Astrocyte (in vitro differentiated cells and primary cell): ENCODE measurements at regions not wholly inside any gene's neighbourhood (a gene's known extent, or its start where the extent isn't known, plus 50 kb on each side); places are given as distances from the start of the nearest gene placed in this dataset.

Experiments used
- DNase-seq: peaks from one replicate; pipeline ENCODE4 v3.0.0-alpha.2; 2010; ENCODE audit warnings: low read depth
- FAIRE-seq: peaks from 2 replicates; lab custom pipeline; 2011; peaks lifted over from hg19 to GRCh38; lab: Jason Lieb, UNC
- H2AFZ ChIP-seq: 2 replicates; pipeline ENCODE4 v1.6.0; 2012; ENCODE audit warnings: low read depth, low read length, inconsistent platforms
- H3K27ac ChIP-seq: 2 replicates; pipeline ENCODE4 v1.5.1; 2011; ENCODE audit warnings: low read depth, low read length, inconsistent platforms
- H3K27me3 ChIP-seq: 2 replicates; pipeline ENCODE4 v1.6.0; 2011; ENCODE audit warnings: low read length, inconsistent platforms; ENCODE audit not compliant: insufficient read depth
- H3K36me3 ChIP-seq: 2 replicates; pipeline ENCODE4 v1.5.1; 2011; ENCODE audit warnings: low read length, inconsistent platforms; ENCODE audit not compliant: insufficient read depth
- H3K4me1 ChIP-seq: 2 replicates; pipeline ENCODE4 v1.5.1; 2011; ENCODE audit warnings: low read length, inconsistent platforms; ENCODE audit not compliant: insufficient read depth
- H3K4me2 ChIP-seq: 2 replicates; pipeline ENCODE4 v1.6.0; 2012; ENCODE audit warnings: low read length, inconsistent platforms
- H3K4me3 ChIP-seq: 2 replicates; pipeline ENCODE4 v1.5.1; 2011; ENCODE audit warnings: low read depth, mild to moderate bottlenecking, low read length, inconsistent platforms; ENCODE audit not compliant: insufficient read depth
- H3K79me2 ChIP-seq: 2 replicates; pipeline ENCODE4 v1.6.0; 2012; ENCODE audit warnings: mild to moderate bottlenecking, low read length, inconsistent platforms; ENCODE audit not compliant: insufficient read depth
- H3K9ac ChIP-seq: 2 replicates; pipeline ENCODE4 v1.6.0; 2012; ENCODE audit warnings: mild to moderate bottlenecking, low read length, inconsistent platforms
- H3K9me3 ChIP-seq: 2 replicates; pipeline ENCODE4 v1.5.1; 2012; ENCODE audit warnings: low read depth, mild to moderate bottlenecking, low read length, inconsistent platforms; ENCODE audit not compliant: insufficient read depth
- H4K20me1 ChIP-seq: 2 replicates; pipeline ENCODE4 v1.6.0; 2012; ENCODE audit warnings: low read length, inconsistent platforms; ENCODE audit not compliant: insufficient read depth
- H3K27ac Mint-ChIP-seq: one replicate; pipeline ENCODE4 v1.8.0; 2021; ENCODE audit warnings: mild to moderate bottlenecking, mixed read lengths; ENCODE audit not compliant: unreplicated experiment
- H3K27me3 Mint-ChIP-seq: one replicate; pipeline ENCODE4 v1.8.0; 2021; ENCODE audit warnings: low read depth, mixed read lengths; ENCODE audit not compliant: unreplicated experiment
- H3K36me3 Mint-ChIP-seq: one replicate; pipeline ENCODE4 v1.8.0; 2021; ENCODE audit warnings: low read depth, mixed read lengths; ENCODE audit not compliant: unreplicated experiment
- H3K4me1 Mint-ChIP-seq: one replicate; pipeline ENCODE4 v1.8.0; 2021; ENCODE audit warnings: low read depth, mixed read lengths; ENCODE audit not compliant: unreplicated experiment
- H3K4me3 Mint-ChIP-seq: one replicate; pipeline ENCODE4 v1.8.0; 2021; ENCODE audit warnings: mild to moderate bottlenecking, moderate library complexity, mixed read lengths; ENCODE audit not compliant: unreplicated experiment
- H3K9me3 Mint-ChIP-seq: one replicate; pipeline ENCODE4 v1.8.0; 2021; ENCODE audit warnings: mild to moderate bottlenecking, mixed read lengths; ENCODE audit not compliant: unreplicated experiment
- EZH2 ChIP-seq: IDR thresholded peaks from 2 replicates; pipeline ENCODE4 v1.6.1; 2012; ENCODE audit warnings: mild to moderate bottlenecking, low read length, inconsistent platforms; ENCODE audit not compliant: insufficient read depth
- TF ChIP-seq, protein P1 (sequence below): IDR thresholded peaks from 2 replicates; pipeline ENCODE4 v1.5.1; 2011; ENCODE audit warnings: low read depth, mild to moderate bottlenecking, inconsistent platforms, low read length, moderate library complexity; ENCODE audit not compliant: insufficient read depth

- Histone ChIP-seq H3K9ac (no peak overlapping the region), H3K79me2 (no peaks in the 10 kb centered on the region), H3K4me1 (peaks cover 4% of the 10 kb centered on the region), H4K20me1 (no peaks in the 10 kb centered on the region), H2AFZ (no peak overlapping the region), H3K36me3 (no peaks in the 10 kb centered on the region), H3K27ac (no peak overlapping the region), H3K4me2 (no peak overlapping the region), H3K4me3 (no peak overlapping the region), H3K9me3 (no peaks in the 10 kb centered on the region), H3K27me3 (no peaks in the 10 kb centered on the region)
- Mint-ChIP-seq H3K9me3 (no peaks in the 10 kb centered on the region), H3K27me3 (peaks cover 6% of the 10 kb centered on the region), H3K4me3 (no peak overlapping the region), H3K4me1 (peaks cover 17% of the 10 kb centered on the region), H3K27ac (no peak overlapping the region), H3K36me3 (no peaks in the 10 kb centered on the region)
- TF ChIP-seq, protein P1, sequence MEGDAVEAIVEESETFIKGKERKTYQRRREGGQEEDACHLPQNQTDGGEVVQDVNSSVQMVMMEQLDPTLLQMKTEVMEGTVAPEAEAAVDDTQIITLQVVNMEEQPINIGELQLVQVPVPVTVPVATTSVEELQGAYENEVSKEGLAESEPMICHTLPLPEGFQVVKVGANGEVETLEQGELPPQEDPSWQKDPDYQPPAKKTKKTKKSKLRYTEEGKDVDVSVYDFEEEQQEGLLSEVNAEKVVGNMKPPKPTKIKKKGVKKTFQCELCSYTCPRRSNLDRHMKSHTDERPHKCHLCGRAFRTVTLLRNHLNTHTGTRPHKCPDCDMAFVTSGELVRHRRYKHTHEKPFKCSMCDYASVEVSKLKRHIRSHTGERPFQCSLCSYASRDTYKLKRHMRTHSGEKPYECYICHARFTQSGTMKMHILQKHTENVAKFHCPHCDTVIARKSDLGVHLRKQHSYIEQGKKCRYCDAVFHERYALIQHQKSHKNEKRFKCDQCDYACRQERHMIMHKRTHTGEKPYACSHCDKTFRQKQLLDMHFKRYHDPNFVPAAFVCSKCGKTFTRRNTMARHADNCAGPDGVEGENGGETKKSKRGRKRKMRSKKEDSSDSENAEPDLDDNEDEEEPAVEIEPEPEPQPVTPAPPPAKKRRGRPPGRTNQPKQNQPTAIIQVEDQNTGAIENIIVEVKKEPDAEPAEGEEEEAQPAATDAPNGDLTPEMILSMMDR = no peak
- no peak for TF ChIP-seq EZH2
- FAIRE-seq (no peak), DNase-seq (no peak)
Observed at GRCh38 chr1:228958741-228959140, 223.5 kb downstream of the RHOU start.

DNA sequence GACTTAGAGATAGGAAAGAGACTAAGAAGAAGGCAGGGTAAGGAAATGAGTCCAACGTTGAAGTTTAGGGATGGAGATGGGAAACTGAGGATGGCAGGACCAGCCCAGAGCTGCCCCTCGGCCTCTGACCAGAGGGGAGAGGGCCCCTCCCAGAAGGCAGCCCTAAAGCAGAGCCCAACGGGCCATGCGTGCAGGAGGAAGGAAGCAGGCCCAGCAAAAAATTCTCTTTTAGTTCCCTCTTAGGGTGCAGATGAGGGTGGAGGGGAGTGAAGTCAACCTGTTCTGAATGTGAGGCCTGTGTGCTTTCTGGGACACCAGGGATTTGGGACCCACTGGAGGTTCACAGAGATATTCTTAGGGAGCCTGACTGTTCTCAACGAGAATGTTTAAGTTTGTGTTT lies 225.4 kb downstream of the RHOU start:
- H3K27me3 Mint-ChIP-seq = peaks cover 6% of the 10 kb centered on the region
- DNase-seq = no peak

GRCh38 chr1:228961511-228961910 lies 226.2 kb downstream of the RHOU start:
- no peak for FAIRE-seq
- Histone ChIP-seq H3K4me3 (no peak overlapping the region), H2AFZ (no peak overlapping the region), H3K27me3 (no peaks in the 10 kb centered on the region), H3K36me3 (no peaks in the 10 kb centered on the region), H3K9me3 (no peaks in the 10 kb centered on the region), H3K4me1 (peaks cover 13% of the 10 kb centered on the region), H3K79me2 (no peaks in the 10 kb centered on the region), H3K9ac (no peak overlapping the region), H3K27ac (no peak overlapping the region), H4K20me1 (no peaks in the 10 kb centered on the region), H3K4me2 (no peak overlapping the region)
- Mint-ChIP-seq H3K36me3 (no peaks in the 10 kb centered on the region), H3K27me3 (peaks cover 4% of the 10 kb centered on the region), H3K27ac (no peak overlapping the region), H3K4me3 (no peak overlapping the region), H3K9me3 (no peaks in the 10 kb centered on the region), H3K4me1 (peaks cover 20% of the 10 kb centered on the region)
- DNase-seq = no peak
- TF ChIP-seq, protein P1 = no peak
- no peak for TF ChIP-seq EZH2

More for the DNA sequence above, 225.4 kb downstream of the RHOU start:
- Mint-ChIP-seq H3K4me3 (no peak overlapping the region), H3K27ac (no peak overlapping the region), H3K4me1 (peaks cover 25% of the 10 kb centered on the region), H3K9me3 (no peaks in the 10 kb centered on the region), H3K36me3 (no peaks in the 10 kb centered on the region)
- H3K36me3 ChIP-seq = no peaks in the 10 kb centered on the region
- no peak overlapping the region for H3K27ac ChIP-seq
- H3K4me3 ChIP-seq = no peak overlapping the region
- no peak overlapping the region for H3K4me2 ChIP-seq
- H3K79me2 ChIP-seq = no peaks in the 10 kb centered on the region
- H3K4me1 ChIP-seq = peaks cover 13% of the 10 kb centered on the region
- no peaks in the 10 kb centered on the region for H3K9me3 ChIP-seq
- H3K27me3 ChIP-seq = no peaks in the 10 kb centered on the region
- FAIRE-seq = no peak
- no peak overlapping the region for H2AFZ ChIP-seq
- TF ChIP-seq, protein P1 = no peak
- TF ChIP-seq EZH2 = no peak
- H4K20me1 ChIP-seq = no peaks in the 10 kb centered on the region
- no peak overlapping the region for H3K9ac ChIP-seq
